SK-N-MC (cell line): ENCODE measurements at regions not wholly inside any gene's neighbourhood (a gene's known extent, or its start where the extent isn't known, plus 50 kb on each side); places are given as distances from the start of the nearest gene placed in this dataset.

Experiments
- DNase-seq: peaks from one replicate; pipeline ENCODE4 v3.0.0-alpha.2; 2011; ENCODE audit warnings: low read depth, low spot score
- H3K27ac ChIP-seq: fragments of 200-600 bp; sonication (generic); 2 replicates; pipeline ENCODE4 v1.5.1; 2016; ENCODE audit warnings: mixed run types
- H3K36me3 ChIP-seq: fragments of 200-600 bp; sonication (generic); 2 replicates; pipeline ENCODE4 v1.6.1; 2017; ENCODE audit warnings: antibody characterized with exemption, low read length, mixed read lengths; ENCODE audit not compliant: insufficient read depth
- H3K4me3 ChIP-seq: fragments of 200-600 bp; sonication (generic); 2 replicates; pipeline ENCODE4 v1.5.1; 2016
- H3K9ac ChIP-seq: fragments of 200-600 bp; sonication (generic); 2 replicates; pipeline ENCODE4 v1.8.0; 2017; ENCODE audit warnings: mixed run types, mixed read lengths; ENCODE audit not compliant: insufficient read length
- H3K9me3 ChIP-seq: fragments of 200-600 bp; sonication (generic); 2 replicates; pipeline ENCODE4 v1.6.1; 2017; ENCODE audit warnings: low read depth, mild to moderate bottlenecking, antibody characterized with exemption, low read length, moderate library complexity, mixed read lengths
- EZH2 ChIP-seq: fragments of 200-600 bp; sonication (generic); IDR thresholded peaks from one replicate; pipeline ENCODE4 v1.6.1; 2017; ENCODE audit warnings: antibody characterized with exemption
- FOXP2 ChIP-seq: optimal IDR thresholded peaks from 2 replicates; pipeline ENCODE3; 2011; ENCODE audit warnings: mild to moderate bottlenecking, moderate library complexity; ENCODE audit not compliant: insufficient read depth; ENCODE audit errors: extremely low read length, control extremely low read depth
- POLR2AphosphoS5 ChIP-seq: IDR thresholded peaks from 2 replicates; pipeline ENCODE4 v1.6.1; 2012; ENCODE audit warnings: mild to moderate bottlenecking, low read depth, low read length, borderline replicate concordance

- H3K36me3 ChIP-seq, result no peaks in the 10 kb centered on the region
- no peak overlapping the region for H3K9ac ChIP-seq
- no peak for DNase-seq
- TF ChIP-seq EZH2 (no peak), POLR2AphosphoS5 (no peak), FOXP2 (no peak)
- no peaks in the 10 kb centered on the region for H3K9me3 ChIP-seq
- no peak overlapping the region for H3K4me3 ChIP-seq
- no peak overlapping the region for H3K27ac ChIP-seq
Measured at GRCh38 chr20:58106143-58106750, 122.2 kb downstream of the ANKRD60 start.

- Histone ChIP-seq H3K9me3 (no peaks in the 10 kb centered on the region), H3K9ac (no peak overlapping the region), H3K27ac (no peak overlapping the region), H3K4me3 (no peak overlapping the region), H3K36me3 (no peaks in the 10 kb centered on the region)
- DNase-seq, result no peak
- TF ChIP-seq EZH2 (no peak), POLR2AphosphoS5 (no peak), FOXP2 (no peak)
Measured at GRCh38 chr20:58103961-58104360, 124.5 kb downstream of the ANKRD60 start.

DNA sequence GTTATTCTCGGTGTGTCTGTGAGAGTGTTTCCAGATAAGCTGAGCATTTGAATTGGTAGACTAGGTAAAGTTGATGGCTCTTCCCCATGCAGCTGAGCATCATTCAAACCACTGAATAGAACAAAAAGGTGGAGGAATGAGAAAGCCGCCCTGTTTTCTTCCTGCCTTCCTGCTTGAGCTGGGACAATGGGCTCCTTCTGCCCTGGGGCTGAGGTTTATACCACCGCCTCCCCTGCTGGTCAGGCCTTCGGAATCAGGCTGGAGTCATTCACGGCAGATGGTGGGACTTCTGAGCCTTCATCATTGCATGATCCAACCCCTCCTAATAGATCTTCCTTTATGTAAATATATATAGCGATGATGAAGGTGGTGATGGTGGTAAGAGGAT is 124.9 kb downstream of the ANKRD60 start:
- no peak overlapping the region for H3K4me3 ChIP-seq
- TF ChIP-seq FOXP2 (no peak), EZH2 (no peak), POLR2AphosphoS5 (no peak)
- no peak for DNase-seq
- no peaks in the 10 kb centered on the region for H3K36me3 ChIP-seq
- no peak overlapping the region for H3K9ac ChIP-seq
- no peak overlapping the region for H3K27ac ChIP-seq
- H3K9me3 ChIP-seq, result no peaks in the 10 kb centered on the region

DNA sequence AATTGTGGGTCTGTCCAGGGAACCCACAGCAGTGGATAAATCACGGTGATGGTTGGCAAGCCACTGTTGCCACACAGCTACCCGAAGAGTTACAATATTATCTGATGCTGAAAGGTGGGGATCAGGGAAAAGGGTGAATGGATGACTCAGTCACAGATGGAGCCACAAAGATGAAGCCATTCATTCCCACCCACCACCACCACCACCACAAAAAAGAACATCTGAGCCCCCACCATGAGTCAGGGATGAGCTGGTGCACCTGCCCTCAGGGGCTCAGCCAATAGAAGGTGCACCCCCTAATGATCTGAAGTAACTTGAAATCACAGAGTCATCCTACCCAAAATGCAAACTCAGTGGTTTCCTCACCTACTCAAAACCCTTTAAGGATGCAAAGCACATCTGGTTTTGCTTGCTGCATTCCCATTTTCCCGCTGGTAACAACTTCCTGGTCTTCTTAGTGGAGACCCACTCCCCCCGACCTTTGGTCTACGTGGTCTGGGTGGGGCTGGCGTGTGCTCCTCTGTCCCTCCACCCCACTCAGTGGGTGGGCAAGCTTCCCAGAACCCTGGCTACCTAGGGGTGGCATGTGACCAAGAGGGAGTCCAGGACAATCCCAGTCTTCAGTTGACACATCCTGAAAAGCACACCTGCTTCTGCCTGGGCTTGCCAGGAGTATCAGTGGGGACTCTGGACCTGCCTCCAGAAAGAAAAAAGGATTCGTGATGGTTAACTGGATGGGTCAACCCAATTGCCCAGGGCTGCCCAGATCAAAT is 125.5 kb downstream of the ANKRD60 start:
- H3K9ac ChIP-seq, result no peak overlapping the region
- H3K36me3 ChIP-seq, result no peaks in the 10 kb centered on the region
- no peaks in the 10 kb centered on the region for H3K9me3 ChIP-seq
- no peak overlapping the region for H3K27ac ChIP-seq
- TF ChIP-seq EZH2 (no peak), FOXP2 (no peak), POLR2AphosphoS5 (no peak)
- DNase-seq, result no peak
- no peak overlapping the region for H3K4me3 ChIP-seq

GRCh38 chr20:58102261-58102660 is 126.2 kb downstream of the ANKRD60 start:
- H3K4me3 ChIP-seq, result no peak overlapping the region
- no peak for TF ChIP-seq FOXP2
- no peak for TF ChIP-seq POLR2AphosphoS5
- no peak for TF ChIP-seq EZH2
- no peak for DNase-seq
- no peaks in the 10 kb centered on the region for H3K9me3 ChIP-seq
- no peak overlapping the region for H3K27ac ChIP-seq
- H3K36me3 ChIP-seq, result no peaks in the 10 kb centered on the region
- H3K9ac ChIP-seq, result no peak overlapping the region

DNA sequence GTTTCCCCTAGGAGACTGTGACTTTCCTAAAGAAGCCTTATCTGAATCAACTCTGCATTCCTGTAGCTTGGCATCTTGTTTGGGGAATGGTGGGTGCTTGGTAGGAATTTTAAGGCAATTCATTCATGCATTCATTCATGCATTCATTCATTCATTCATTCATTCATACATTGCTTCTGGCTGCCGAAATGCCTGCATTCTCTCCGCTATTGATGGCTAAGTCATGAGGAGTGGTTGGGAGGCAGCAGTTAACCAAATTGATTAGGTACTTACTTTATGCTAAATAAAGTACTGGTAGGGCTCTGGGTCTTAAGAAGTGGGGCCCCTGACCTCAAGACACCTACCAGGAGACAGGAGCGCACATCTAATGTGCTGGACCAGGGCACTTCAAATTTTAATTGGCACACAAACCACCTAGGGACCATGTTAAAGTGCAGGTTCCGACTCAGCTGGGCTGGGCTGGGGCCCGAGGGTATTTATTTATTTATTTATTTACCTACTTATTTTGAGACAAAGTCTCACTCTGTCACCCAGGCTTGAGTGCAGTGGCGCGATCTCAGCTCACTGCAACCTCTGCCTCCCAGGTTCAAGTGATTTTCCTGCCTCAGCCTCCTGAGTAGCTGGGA is 127.6 kb downstream of the ANKRD60 start:
- TF ChIP-seq FOXP2 (no peak), EZH2 (no peak), POLR2AphosphoS5 (no peak)
- no peak overlapping the region for H3K27ac ChIP-seq
- DNase-seq, result no peak

GRCh38 chr20:58099956-58100730 is 128.3 kb downstream of the ANKRD60 start:
- TF ChIP-seq EZH2 (no peak), POLR2AphosphoS5 (no peak), FOXP2 (no peak)
- Histone ChIP-seq H3K4me3 (no peak overlapping the region), H3K9me3 (no peaks in the 10 kb centered on the region), H3K9ac (no peak overlapping the region), H3K36me3 (no peaks in the 10 kb centered on the region), H3K27ac (no peak overlapping the region)
- DNase-seq, result no peak

More for the DNA sequence above, 127.6 kb downstream of the ANKRD60 start:
- Histone ChIP-seq H3K36me3 (no peaks in the 10 kb centered on the region), H3K4me3 (no peak overlapping the region), H3K9me3 (no peaks in the 10 kb centered on the region), H3K9ac (no peak overlapping the region)

GRCh38 chr20:58099291-58099935 is 129.0 kb downstream of the ANKRD60 start:
- no peaks in the 10 kb centered on the region for H3K36me3 ChIP-seq
- TF ChIP-seq POLR2AphosphoS5 (no peak), FOXP2 (no peak), EZH2 (no peak)
- H3K9ac ChIP-seq, result no peak overlapping the region

More at GRCh38 chr20:58099291-58099935, 129.0 kb downstream of the ANKRD60 start:
- no peak for DNase-seq
- Histone ChIP-seq H3K4me3 (no peak overlapping the region), H3K27ac (no peak overlapping the region), H3K9me3 (no peaks in the 10 kb centered on the region)
